ENCODE measurements at regions not wholly inside any gene's neighbourhood (a gene's known extent, or its start where the extent isn't known, plus 50 kb on each side); places are given as distances from the start of the nearest gene placed in this dataset.
A peak's percentile ranks its signal among the peaks of the same experiment; 100 is the strongest.

GRCh38 chr13:22126433-22127021 lies 455.7 kb downstream of the FGF9 start:
- DNase-seq (no peak), ATAC-seq (peak; percentile 71 to 82)
- H3K4me1 Mint-ChIP-seq (ENCODE audit: low read depth): peaks cover 37% of the 10 kb centered on the region
- H3K4me3 Mint-ChIP-seq: no peak overlapping the region
- no peaks in the 10 kb centered on the region for H3K36me3 Mint-ChIP-seq (ENCODE audit: insufficient read depth)
- no peaks in the 10 kb centered on the region for H3K9me3 Mint-ChIP-seq
- H3K27me3 Mint-ChIP-seq (ENCODE audit: low read depth): no peaks in the 10 kb centered on the region

- no peak for DNase-seq
- peak; percentile 23 to 24 for ATAC-seq
- Mint-ChIP-seq H3K4me1 (ENCODE audit: low read depth) (peaks cover 37% of the 10 kb centered on the region), H3K4me3 (no peak overlapping the region), H3K9me3 (no peaks in the 10 kb centered on the region), H3K27me3 (ENCODE audit: low read depth) (no peaks in the 10 kb centered on the region), H3K36me3 (ENCODE audit: insufficient read depth) (no peaks in the 10 kb centered on the region)
Observed at GRCh38 chr13:22127277-22128164, 456.6 kb downstream of the FGF9 start.

GRCh38 chr13:22128441-22129408 lies 457.9 kb downstream of the FGF9 start:
- no peak for DNase-seq
- H3K27me3 Mint-ChIP-seq (ENCODE audit: low read depth): no peaks in the 10 kb centered on the region
- H3K4me3 Mint-ChIP-seq: no peak overlapping the region
- H3K9me3 Mint-ChIP-seq: no peaks in the 10 kb centered on the region
- ATAC-seq: no peak
- H3K36me3 Mint-ChIP-seq (ENCODE audit: insufficient read depth): no peaks in the 10 kb centered on the region
- peaks cover 37% of the 10 kb centered on the region for H3K4me1 Mint-ChIP-seq (ENCODE audit: low read depth)

GRCh38 chr13:22130254-22130653 lies 459.4 kb downstream of the FGF9 start:
- no peak for DNase-seq
- ATAC-seq: no peak
- Mint-ChIP-seq H3K4me1 (ENCODE audit: low read depth) (peaks cover 32% of the 10 kb centered on the region), H3K27me3 (ENCODE audit: low read depth) (no peaks in the 10 kb centered on the region), H3K36me3 (ENCODE audit: insufficient read depth) (no peaks in the 10 kb centered on the region), H3K9me3 (no peaks in the 10 kb centered on the region), H3K4me3 (no peak overlapping the region)

- Mint-ChIP-seq H3K36me3 (ENCODE audit: insufficient read depth) (no peaks in the 10 kb centered on the region), H3K4me3 (no peak overlapping the region), H3K9me3 (no peaks in the 10 kb centered on the region), H3K4me1 (ENCODE audit: low read depth) (peaks cover 17% of the 10 kb centered on the region), H3K27me3 (ENCODE audit: low read depth) (no peaks in the 10 kb centered on the region)
- no peak for ATAC-seq
- no peak for DNase-seq
Observed at GRCh38 chr13:22134261-22134660, 463.4 kb downstream of the FGF9 start.

- H3K36me3 Mint-ChIP-seq (ENCODE audit: insufficient read depth): no peaks in the 10 kb centered on the region
- H3K9me3 Mint-ChIP-seq: no peaks in the 10 kb centered on the region
- no peaks in the 10 kb centered on the region for H3K27me3 Mint-ChIP-seq (ENCODE audit: low read depth)
- peaks cover 9% of the 10 kb centered on the region for H3K4me1 Mint-ChIP-seq (ENCODE audit: low read depth)
- no peak for DNase-seq
- no peak for ATAC-seq
- no peak overlapping the region for H3K4me3 Mint-ChIP-seq
Observed at GRCh38 chr13:22135446-22135845, 464.6 kb downstream of the FGF9 start.

- H3K9me3 Mint-ChIP-seq: no peaks in the 10 kb centered on the region
- peaks cover 12% of the 10 kb centered on the region for H3K4me1 Mint-ChIP-seq (ENCODE audit: low read depth)
- H3K27me3 Mint-ChIP-seq (ENCODE audit: low read depth): no peaks in the 10 kb centered on the region
- no peak for ATAC-seq
- no peaks in the 10 kb centered on the region for H3K36me3 Mint-ChIP-seq (ENCODE audit: insufficient read depth)
- H3K4me3 Mint-ChIP-seq: no peak overlapping the region
- no peak for DNase-seq
Observed at GRCh38 chr13:22137361-22138050, 466.6 kb downstream of the FGF9 start.

GRCh38 chr13:22138947-22139346 lies 468.1 kb downstream of the FGF9 start:
- Mint-ChIP-seq H3K4me3 (no peak overlapping the region), H3K27me3 (ENCODE audit: low read depth) (no peaks in the 10 kb centered on the region), H3K36me3 (ENCODE audit: insufficient read depth) (no peaks in the 10 kb centered on the region), H3K4me1 (ENCODE audit: low read depth) (peaks cover 12% of the 10 kb centered on the region), H3K9me3 (no peaks in the 10 kb centered on the region)
- DNase-seq (no peak), ATAC-seq (peak in 1 of 2 donors; percentile 42)

- no peak for DNase-seq
- H3K9me3 Mint-ChIP-seq: no peaks in the 10 kb centered on the region
- H3K4me3 Mint-ChIP-seq: no peak overlapping the region
- ATAC-seq: peak in 1 of 2 donors; percentile 61
- H3K27me3 Mint-ChIP-seq (ENCODE audit: low read depth): no peaks in the 10 kb centered on the region
- H3K4me1 Mint-ChIP-seq (ENCODE audit: low read depth): peaks cover 8% of the 10 kb centered on the region
- H3K36me3 Mint-ChIP-seq (ENCODE audit: insufficient read depth): no peaks in the 10 kb centered on the region
Observed at GRCh38 chr13:22141716-22142115, 470.8 kb downstream of the FGF9 start.

GRCh38 chr13:22143671-22144070 lies 472.8 kb downstream of the FGF9 start:
- ATAC-seq (no peak), DNase-seq (no peak)
- H3K4me1 Mint-ChIP-seq (ENCODE audit: low read depth): peaks cover 2% of the 10 kb centered on the region

GRCh38 chr13:22144806-22145205 lies 473.9 kb downstream of the FGF9 start:
- ATAC-seq: no peak
- Mint-ChIP-seq H3K36me3 (ENCODE audit: insufficient read depth) (no peaks in the 10 kb centered on the region), H3K27me3 (ENCODE audit: low read depth) (no peaks in the 10 kb centered on the region), H3K4me3 (no peak overlapping the region), H3K9me3 (peaks cover 10% of the 10 kb centered on the region), H3K4me1 (ENCODE audit: low read depth) (peaks cover 2% of the 10 kb centered on the region)
- DNase-seq: no peak

More at GRCh38 chr13:22143671-22144070, 472.8 kb downstream of the FGF9 start:
- H3K4me3 Mint-ChIP-seq: no peak overlapping the region
- peaks cover 8% of the 10 kb centered on the region for H3K9me3 Mint-ChIP-seq
- H3K27me3 Mint-ChIP-seq (ENCODE audit: low read depth): no peaks in the 10 kb centered on the region
- no peaks in the 10 kb centered on the region for H3K36me3 Mint-ChIP-seq (ENCODE audit: insufficient read depth)

- no peak overlapping the region for H3K4me3 Mint-ChIP-seq
- no peak for DNase-seq
- H3K9me3 Mint-ChIP-seq: peaks cover 10% of the 10 kb centered on the region
- ATAC-seq: no peak
- no peaks in the 10 kb centered on the region for H3K27me3 Mint-ChIP-seq (ENCODE audit: low read depth)
- H3K36me3 Mint-ChIP-seq (ENCODE audit: insufficient read depth): no peaks in the 10 kb centered on the region
- no peaks in the 10 kb centered on the region for H3K4me1 Mint-ChIP-seq (ENCODE audit: low read depth)
Observed at GRCh38 chr13:22148187-22148586, 477.3 kb downstream of the FGF9 start.

- no peaks in the 10 kb centered on the region for H3K27me3 Mint-ChIP-seq (ENCODE audit: low read depth)
- ATAC-seq: no peak
- no peaks in the 10 kb centered on the region for H3K4me1 Mint-ChIP-seq (ENCODE audit: low read depth)
- DNase-seq: no peak
- no peaks in the 10 kb centered on the region for H3K36me3 Mint-ChIP-seq (ENCODE audit: insufficient read depth)
- H3K4me3 Mint-ChIP-seq: no peak overlapping the region
- peaks cover 6% of the 10 kb centered on the region for H3K9me3 Mint-ChIP-seq
Observed at GRCh38 chr13:22152751-22153150, 481.9 kb downstream of the FGF9 start.

- Mint-ChIP-seq H3K9me3 (no peaks in the 10 kb centered on the region), H3K4me1 (ENCODE audit: low read depth) (no peaks in the 10 kb centered on the region), H3K36me3 (ENCODE audit: insufficient read depth) (no peaks in the 10 kb centered on the region), H3K4me3 (no peak overlapping the region), H3K27me3 (ENCODE audit: low read depth) (no peaks in the 10 kb centered on the region)
- no peak for ATAC-seq
- DNase-seq: no peak
Observed at GRCh38 chr13:22154041-22154440, 483.2 kb downstream of the FGF9 start.
